GM12875 (cell line): ENCODE measurements at regions not wholly inside any gene's neighbourhood (a gene's known extent, or its start where the extent isn't known, plus 50 kb on each side); places are given as distances from the start of the nearest gene placed in this dataset.

Source experiments
- H3K4me3 ChIP-seq: one replicate; pipeline ENCODE4 v1.5.1; 2011; ENCODE audit warnings: low read depth, low read length, control low read depth
- CTCF ChIP-seq: IDR thresholded peaks from 2 replicates; pipeline ENCODE4 v1.5.1; 2011; ENCODE audit warnings: low read depth, mild to moderate bottlenecking, control low read depth, inconsistent platforms, low read length, moderate library complexity, borderline replicate concordance; ENCODE audit not compliant: insufficient read depth

GRCh38 chr6:14705841-14706377 is 540.0 kb upstream of the JARID2 start:
- H3K4me3 ChIP-seq: no peak overlapping the region
- no peak for TF ChIP-seq CTCF

DNA sequence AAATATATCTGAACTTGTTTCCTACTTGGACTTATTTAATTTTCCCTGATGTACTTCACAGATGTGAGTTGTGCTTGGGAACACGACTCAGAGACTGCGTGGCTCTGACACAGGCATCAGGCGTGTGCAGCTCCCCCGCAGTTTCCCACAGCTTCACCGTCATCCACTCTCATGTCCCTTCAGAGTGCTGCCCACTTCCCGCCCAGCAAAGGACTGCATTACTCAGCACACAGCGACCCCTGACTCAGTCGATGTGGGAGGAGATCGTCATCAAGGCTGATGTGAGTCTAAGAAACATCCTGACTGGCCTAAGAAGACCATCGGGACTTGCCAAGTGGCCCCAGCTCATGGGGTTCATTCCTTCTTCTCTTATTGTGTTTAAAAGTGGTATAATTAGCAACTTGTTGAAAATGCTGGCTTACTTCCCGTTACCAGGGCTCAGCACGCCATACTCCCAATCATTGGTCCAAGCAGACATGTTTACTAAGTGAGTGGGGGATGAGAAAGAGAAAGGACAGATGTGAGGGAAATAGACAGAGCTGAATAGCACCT is 539.4 kb upstream of the JARID2 start:
- TF ChIP-seq CTCF: no peak
- no peak overlapping the region for H3K4me3 ChIP-seq

- H3K4me3 ChIP-seq: no peak overlapping the region
Measured at GRCh38 chr6:14707276-14707675, 538.6 kb upstream of the JARID2 start.

DNA sequence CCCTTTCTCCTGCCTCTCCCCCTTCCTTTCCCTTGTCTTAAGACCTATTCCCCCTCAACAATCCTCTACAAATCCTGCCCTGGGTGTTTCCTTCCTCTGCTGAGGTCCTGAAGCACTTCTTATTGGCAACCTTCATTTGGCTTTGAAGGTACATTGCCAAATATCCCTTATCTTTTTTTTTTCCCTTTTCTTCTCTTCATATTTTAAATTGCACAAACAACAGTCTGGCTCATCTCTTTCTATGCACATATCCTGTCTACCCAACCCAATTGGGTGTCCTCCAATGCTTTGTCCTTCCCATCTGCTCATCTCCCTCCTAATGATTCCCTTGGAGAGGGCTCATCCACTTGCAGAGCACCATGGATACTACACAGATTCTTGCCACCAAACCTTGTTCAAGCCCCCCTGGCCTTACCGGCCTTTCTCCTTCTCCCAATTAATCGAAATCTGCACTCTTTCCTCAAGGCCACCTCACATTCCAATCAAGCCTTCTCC is 537.9 kb upstream of the JARID2 start:
- TF ChIP-seq CTCF: no peak

More at GRCh38 chr6:14707276-14707675, 538.6 kb upstream of the JARID2 start:
- no peak for TF ChIP-seq CTCF

DNA sequence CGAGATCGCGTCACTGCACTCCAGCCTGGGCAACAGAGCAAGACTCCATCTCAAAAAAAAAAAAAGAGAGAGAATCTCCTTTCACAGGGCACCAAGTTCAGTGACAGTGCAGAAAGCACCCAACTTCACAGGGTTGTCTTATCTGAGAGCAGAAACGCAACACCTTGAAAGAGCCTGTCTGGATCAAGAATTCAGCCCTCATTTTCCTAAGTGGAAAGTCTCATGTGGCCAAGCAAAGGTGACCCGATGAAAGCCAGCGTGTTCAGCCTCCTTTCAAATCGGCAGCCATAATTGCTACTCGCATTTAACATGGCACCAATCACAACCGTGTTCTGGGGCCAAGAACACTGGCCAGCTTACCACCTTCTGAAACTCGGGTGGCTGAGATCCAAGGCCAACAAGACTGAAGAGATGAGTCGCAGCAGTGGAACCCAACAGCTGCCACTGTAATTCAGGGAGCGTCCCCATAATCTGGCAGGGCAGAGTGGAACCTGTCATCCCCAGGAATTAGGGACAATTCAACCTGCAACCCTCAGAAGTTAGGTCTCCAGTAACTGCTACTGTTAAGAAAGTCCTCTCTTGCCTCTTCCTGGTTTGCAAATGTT is 536.7 kb upstream of the JARID2 start:
- H3K4me3 ChIP-seq: no peak overlapping the region
- no peak for TF ChIP-seq CTCF

More for the DNA sequence above, 537.9 kb upstream of the JARID2 start:
- H3K4me3 ChIP-seq: no peak overlapping the region

GRCh38 chr6:14709900-14710299 is 536.0 kb upstream of the JARID2 start:
- TF ChIP-seq CTCF: no peak

DNA sequence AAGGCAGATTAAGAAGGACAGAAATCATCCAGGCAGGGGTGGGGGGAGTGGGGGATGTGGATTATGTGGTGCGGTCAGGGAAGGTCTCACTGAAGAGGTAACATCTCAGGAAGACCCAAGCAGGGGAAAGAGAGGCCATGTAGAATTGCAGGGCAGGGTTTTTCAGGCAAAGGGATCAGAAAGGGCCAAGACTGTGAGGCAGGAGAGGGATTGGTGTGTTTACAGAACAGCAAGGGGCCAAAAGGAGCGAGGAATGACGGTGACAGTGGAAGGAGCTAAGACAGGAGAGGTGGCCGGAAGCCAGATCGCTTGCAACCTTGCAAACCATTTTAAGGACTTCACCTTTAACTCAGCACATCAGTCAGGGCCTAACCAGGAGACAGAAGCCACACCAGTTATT is 535.4 kb upstream of the JARID2 start:
- no peak overlapping the region for H3K4me3 ChIP-seq
- TF ChIP-seq CTCF: no peak

More at GRCh38 chr6:14709900-14710299, 536.0 kb upstream of the JARID2 start:
- no peak overlapping the region for H3K4me3 ChIP-seq
